GM18520 (cell line): ENCODE measurements at regions not wholly inside any gene's neighbourhood (a gene's known extent, or its start where the extent isn't known, plus 50 kb on each side); places are given as distances from the start of the nearest gene placed in this dataset.

Experiments
- ATAC-seq: cut with Tn5 transposase; IDR thresholded peaks from one replicate; pipeline ENCODE4 v1.9.1; 2021; ENCODE audit not compliant: unreplicated experiment

DNA sequence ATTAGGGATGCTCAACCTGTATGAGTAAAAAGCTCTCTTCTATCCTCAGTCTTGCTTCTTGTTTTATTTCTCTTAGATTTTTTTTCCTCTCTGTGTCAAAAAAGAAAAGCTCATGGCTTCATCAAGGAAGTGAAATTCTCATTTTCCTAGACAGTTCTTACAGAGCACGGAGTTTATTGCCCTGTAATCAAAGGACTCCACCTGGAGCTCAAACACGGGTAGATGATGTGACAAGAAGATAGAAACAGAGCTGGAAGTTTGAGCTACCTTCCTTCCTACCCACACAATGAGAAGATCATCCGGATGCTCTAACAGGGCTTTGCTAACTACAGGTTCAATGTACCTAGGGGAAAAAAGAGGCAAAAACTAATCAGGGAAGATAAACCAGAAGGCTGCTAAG is 564.8 kb downstream of the MED13L start:
- ATAC-seq = no peak

DNA sequence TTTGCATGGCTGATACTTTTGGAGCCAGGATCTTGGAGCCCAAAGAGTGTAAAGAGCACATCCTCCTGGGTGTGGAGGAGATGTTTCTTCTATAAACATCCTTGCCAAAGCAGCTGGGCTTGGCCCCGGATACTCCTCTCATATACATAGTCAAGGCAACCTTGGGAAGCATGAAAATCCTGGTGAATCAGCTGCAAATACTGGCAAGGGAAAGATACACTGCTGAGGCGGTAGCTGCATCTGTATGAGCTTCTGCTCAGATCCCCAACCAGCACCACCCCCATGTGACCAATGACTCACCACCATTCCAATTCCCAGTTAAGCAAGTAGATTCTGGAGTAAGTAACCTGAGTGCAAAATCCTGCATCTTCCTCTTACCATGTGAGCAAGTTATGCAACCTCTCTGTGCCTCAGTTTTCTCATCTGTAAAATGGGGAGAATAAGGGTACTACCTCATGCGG is 567.4 kb downstream of the MED13L start:
- ATAC-seq = no peak

DNA sequence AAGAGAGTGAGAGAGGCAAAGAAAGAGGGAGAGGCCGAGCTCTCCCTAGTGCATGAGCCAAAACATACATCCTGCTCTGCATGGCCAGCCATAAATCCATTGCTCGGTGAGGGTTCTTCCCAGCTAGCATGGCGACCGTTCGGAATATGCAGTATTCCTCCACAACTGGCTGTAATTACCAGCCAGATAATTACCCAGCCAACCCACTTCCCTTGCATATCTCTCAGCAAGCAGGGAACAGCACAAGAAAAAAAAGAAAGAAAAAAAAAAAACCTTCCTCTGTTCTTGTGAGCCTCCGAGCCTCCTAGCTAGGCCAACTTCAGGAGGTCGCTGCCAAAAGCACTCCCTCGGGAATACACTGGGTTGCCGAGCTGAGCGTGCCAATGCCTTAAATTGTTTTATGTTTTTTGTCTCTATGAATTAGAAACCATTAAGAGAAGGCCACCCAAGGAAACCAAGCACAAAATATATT is 567.9 kb downstream of the MED13L start:
- no peak for ATAC-seq

DNA sequence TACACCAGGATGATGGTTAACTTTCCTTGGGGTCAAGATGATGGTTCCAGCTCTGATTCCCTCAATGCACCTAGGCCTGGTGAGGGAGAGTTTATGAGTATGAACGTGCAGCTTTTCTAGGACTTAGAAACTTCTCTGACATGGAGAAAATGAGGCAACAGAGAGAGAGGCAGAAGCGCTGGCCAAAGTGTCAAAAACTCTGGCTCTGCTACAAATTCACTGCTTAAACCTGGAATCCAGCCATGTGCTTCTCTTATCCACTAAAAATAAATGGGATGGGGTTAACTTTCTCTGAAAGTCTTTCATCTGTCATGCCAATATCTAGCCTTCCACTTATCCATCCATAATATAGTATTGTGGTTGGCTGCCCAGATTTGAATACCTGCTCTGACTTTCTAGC is 568.7 kb downstream of the MED13L start:
- no peak for ATAC-seq

DNA sequence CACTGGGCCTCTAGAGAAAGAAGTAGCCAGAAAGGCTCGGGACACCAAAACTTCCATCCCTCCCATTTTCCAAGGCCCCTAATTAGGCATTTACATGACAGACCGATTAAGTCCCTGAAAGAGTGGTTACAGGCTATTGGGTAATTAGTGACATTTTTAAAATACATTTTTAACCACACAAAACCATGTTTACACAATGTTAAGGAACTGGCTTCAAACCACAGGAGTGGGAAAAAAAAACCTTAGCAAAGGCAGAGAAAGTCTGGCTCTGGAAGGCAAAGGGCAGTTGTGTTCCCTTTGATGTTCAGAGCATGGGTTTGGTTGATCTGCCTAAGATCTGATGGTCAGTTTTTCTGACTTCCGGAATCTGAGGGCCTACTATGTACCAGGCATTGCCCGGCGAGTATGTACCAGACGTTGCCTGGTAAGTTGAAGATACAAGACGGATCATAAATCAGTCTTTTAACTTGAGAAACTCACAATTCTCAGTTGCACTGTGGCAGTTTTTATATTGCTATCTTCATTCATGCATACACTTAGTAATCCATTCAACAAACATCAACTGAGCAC is 576.5 kb downstream of the MED13L start:
- ATAC-seq = no peak

DNA sequence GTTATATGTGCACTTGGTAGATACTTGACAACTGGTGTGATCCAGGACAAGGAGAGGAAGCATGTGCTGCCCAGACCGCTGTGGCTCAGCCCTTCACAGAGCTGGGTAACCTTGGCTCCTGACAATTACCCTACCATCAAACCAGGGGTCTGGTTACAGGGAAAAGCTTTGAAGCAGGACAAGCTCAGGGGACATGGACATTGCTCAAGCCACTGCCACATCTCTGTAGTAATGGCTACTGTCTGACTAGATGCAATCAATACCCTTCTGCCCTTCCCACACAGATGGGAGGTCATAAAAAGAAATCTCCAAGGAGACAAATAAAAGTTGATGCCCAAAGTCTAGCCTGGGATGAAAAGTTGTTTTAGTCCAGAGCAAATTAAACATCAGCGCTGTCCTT is 577.4 kb downstream of the MED13L start:
- no peak for ATAC-seq

DNA sequence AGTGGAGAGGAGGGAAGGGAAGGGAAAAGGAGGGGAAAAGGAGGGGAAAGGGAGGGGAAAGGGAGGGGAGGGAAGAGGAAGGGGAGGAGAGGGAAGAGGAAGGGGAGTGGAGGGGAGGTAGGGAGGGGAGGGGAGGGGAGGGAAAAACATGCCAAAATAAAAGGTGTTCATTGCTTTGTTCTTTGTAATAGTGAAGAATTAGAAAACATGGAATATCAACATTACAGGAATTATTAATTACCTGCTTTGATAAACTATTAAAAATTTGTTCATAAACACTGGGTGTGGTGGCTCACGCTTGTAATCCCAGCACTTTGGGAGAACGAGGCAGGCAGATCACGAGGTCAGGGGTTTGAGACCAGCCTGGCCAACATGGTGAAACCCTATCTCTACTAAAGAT is 579.2 kb downstream of the MED13L start:
- ATAC-seq = no peak

DNA sequence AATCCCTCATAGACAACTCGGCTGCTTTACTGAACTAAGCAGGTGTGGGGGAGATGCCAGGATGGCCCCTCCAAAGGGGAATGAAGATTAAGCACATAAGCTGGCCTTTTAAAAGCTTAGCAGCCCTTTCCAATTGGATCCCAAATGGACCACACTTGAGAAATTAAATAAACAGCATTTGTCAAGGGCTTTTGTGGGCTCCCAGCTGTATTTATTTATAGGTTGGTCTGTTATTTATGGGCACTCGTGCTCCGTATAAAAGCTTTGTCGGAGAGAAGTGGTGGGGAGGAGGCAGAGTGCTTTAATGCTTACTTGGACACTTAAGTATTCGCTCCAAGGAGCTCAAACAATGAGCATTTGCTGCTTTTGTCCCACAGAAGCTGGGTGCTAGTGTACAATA is 580.2 kb downstream of the MED13L start:
- no peak for ATAC-seq

DNA sequence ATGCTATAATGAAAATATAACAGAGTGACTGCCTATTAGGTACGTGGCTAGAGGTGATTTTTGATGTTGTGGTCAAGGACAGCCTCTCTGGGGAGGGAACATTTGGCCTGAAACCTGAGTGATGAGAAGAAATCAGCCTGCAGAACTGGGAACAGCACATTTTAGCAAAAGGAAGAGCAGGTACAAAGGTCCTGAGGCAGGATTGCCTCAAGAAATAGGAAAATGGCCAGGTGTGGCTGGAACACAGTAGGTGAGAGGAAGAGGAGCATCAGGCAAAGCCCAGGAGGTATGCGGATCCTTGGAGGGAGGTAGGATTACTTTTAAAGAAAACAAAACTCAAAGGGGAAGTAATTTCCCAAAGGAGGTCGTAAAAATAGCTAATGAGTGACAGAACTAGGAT is 582.9 kb downstream of the MED13L start:
- ATAC-seq = no peak

DNA sequence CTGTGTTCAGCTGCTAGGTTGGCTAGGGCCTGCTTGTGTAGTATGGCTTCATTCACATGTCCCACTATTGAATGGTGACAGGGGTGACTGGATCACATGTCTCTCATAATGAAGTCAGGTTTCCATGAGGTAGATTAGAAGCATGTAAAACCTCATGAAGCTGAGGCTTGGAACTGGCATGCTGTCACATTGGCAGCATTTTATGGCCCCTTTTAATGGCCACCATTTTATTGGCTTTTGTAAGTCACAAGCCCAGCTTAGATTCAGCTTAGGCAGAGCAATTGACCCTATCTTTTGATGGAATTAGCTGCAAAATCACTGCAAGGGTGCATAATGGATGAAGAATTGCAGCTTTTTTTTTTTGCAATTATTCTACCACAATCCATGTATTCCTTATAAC is 583.5 kb downstream of the MED13L start:
- ATAC-seq = no peak

DNA sequence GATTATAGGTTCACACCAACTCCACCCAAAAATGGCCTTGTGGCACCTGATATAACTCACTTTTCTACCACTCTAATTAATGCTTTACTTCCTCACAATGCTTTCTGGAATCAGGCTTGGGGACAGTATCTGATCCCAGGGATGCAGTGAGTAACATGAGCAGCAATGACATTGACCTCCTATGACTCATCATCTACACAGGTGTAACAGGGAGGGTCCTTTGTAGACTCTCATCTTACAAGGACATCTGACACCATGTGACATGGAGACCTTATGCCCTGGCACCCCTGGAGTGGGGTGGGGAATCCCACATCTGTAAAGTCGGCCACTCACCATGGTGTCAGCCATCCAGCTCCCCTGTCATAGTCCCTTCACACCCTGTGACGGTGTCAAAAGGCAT is 586.4 kb downstream of the MED13L start:
- ATAC-seq = no peak

DNA sequence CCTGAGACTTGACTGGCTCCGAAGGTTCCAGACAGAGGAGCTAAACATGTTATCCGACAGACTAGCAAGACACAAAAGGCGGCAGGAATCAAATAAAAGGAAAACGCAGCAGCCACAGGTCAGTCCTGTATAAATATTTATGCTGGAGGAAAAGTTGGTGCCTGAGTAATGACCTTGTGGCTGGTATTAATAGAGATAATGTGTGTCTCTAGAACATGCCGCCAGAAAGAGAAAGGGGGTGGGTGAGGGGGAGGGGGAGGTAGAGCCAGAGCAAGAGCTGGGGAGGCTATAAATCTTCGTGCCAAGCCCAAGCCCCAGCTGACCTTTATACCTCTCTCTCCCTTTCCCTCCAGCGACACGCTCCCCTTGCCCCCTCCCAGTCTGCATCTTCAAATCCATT is 590.4 kb downstream of the MED13L start:
- no peak for ATAC-seq

DNA sequence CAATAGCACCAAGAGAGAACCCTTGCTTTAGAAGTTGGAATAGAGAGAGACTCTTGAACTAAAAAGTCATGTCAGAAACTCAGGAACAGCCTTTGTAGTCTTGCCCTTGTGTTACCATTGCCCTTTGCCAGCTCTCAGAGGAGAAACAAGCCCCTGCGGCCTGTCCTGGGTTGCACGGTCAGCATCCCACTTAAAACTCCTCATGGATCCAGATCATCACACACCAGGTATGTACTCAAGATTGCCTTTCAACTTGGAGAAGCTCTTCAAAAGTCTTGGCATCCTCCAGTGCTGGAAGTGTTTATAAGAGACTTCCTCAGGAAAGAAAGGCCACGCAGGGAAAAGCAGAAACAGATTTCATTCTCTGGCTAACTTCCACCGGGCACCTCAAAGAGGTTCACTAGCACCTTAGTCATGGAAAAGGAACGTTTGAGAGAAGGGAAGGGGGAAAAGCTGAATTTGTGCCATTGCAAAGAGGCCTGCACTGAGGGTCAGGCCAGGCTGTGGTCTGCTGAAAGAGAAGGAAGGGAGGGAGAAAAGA is 594.2 kb downstream of the MED13L start:
- ATAC-seq = no peak

DNA sequence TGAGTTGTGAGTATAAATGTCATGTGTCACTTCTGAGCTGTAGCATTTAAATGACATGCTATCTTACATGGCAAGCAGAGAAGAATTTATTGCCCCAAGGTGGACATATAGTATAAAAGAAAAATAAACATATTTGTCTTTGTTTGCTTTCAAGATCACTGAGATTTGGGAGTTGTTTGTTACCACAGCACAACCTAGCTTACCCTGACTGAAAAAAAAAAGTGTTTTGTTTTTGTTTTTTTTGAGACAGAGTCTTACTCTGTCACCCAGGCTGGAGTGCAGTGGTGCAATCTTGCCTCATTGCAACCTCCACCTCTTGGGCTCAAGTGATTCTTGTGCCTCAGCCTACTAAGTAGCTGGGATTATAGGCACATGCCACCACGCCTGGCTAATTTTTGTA is 596.5 kb downstream of the MED13L start:
- no peak for ATAC-seq

DNA sequence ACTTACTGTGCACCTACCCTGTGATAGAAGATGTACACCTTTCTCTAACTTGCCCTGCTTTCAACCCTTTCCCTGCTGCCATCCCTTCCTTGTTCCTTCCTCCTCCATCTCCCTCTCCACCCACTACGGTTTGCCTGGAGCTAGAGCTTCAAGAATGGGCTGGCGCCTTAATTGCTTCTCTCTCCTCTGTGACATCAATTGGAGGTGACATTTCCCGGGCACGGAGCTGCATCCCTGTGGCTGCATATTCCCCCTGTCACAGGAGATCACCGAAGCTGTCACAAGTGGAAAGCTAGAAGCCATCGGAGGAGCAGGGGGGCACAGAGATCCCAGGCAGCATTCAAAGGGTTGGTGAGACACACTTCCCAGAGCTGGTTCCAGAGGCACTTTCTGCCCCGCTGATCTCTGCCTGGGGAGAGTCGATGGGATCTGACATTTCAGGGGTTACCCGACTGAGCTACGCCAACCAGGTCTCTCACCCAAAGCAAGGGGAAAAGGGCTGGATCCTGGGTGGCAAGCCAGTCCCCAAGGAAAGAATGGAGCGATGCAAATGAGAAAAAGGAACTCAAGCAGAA is 604.9 kb downstream of the MED13L start:
- ATAC-seq = no peak

DNA sequence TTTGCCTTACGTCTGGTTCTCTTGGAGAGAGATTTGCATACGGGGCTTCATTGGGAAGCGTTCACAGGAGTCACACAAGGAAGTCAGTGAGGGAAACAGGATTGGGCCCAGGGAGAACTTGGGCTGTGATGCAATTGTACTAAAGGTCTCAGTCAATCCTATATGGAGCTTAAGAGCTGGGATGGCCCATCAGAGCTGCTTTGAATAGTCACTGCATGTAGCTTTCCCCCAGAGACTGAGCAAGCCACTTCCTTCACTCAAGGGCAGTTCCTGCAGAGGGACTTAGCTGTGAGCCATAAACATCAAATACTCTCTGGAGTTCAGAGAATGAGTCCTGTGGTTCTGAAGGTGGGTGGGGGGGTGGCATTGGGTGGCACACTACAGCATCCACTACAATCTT is 605.4 kb downstream of the MED13L start:
- no peak for ATAC-seq

DNA sequence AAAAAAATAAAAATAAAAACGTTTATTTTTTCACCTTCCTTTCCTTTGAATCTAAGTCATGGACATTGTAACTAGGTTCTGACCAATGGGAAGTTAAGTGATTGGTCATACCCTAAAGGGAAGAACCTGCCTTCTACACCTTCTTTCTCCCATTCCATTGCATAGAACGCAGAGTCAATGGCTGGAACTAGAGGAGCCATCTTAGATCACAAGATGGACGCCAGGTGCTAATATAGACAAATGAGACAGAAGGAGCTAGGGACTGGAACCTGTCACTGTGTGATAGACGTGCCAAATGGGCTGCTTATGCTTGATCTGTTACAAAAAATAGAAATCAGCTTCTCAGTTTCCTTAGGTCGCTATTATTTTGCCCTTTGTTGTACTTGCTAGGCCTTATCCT is 606.6 kb downstream of the MED13L start:
- ATAC-seq = no peak

DNA sequence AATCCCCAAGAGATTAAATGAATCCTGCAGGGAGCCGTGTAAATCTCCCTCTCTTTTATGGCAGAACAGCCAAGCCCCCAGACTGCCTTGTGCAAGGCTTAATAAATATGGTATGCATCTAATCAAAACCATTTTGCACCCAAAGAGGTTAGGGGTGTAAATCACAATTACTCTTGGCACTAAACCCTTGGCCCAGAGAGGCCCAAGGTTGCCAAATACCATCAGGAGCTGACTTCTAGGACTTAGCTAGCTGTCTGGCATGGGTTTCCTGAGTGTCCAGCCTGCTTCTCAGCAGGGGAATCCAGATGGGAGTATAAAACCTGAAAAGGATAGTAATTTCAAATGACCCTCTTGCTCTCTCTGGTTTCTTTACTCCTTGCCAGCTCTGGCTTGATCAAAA is 610.4 kb downstream of the MED13L start:
- ATAC-seq = no peak

DNA sequence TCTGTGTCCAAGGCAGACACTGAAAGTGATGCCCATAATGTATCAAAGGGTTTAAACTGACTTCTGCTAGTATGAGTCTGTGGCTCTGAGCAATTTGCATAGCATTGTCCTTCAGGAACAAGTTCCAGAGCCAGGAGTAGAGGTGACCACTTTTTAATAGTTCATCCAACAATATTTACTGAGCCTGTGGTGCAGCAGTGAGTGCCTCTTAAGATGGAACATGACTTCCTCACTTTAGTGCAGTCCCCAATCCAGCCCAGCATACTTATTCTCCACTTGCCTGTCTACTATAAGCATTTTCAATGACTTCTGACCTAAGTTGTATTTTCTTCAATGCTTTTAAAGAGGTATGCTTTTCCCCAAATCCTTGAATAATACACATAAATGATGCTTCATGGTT is 611.3 kb downstream of the MED13L start:
- ATAC-seq = no peak

DNA sequence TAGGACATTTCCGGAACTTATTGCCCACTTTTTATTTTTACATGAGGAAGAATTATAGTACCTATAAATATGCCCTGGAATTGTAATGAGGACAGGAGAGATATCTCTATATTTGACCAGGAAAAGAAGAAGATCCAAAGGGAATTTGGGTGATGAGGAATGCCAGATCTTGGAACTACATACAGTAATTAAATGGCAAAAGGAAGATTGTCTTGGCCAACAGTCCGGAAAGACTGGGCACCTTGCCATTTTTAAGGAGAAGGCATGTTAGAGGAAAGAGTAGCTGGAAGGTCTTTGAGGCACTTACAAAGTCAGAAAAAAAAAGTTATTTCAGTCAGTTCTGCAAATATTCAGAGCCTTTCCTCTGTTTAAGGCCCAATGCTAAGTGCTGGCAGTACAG is 616.4 kb downstream of the MED13L start:
- no peak for ATAC-seq

DNA sequence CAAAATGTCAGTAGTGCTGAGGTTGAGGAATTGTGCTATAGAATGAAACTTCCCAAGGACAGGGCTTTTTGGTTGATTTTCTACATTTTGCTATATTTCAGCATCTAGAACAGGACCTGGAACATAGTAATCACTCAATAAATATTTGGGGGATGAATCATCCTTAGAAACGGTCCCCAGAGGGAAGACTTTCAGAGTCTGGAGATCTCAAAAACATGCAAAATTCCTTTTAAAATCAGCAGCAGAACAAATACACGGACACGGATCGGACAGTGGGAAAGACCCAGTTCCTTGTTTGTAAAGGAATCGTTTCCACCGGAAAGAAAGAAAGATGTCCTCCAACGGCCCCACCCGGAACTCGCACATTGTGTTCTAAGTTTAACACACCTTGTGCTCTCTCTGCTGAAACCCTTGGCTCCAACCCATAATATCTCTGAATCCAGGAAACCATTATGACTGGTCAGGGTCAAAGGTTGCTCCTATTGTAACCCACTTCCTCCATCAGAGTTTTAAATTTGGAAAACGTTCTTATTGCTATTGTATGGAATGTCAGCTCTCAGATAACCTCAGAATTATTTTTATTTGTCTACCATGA is 617.2 kb downstream of the MED13L start:
- ATAC-seq = no peak

DNA sequence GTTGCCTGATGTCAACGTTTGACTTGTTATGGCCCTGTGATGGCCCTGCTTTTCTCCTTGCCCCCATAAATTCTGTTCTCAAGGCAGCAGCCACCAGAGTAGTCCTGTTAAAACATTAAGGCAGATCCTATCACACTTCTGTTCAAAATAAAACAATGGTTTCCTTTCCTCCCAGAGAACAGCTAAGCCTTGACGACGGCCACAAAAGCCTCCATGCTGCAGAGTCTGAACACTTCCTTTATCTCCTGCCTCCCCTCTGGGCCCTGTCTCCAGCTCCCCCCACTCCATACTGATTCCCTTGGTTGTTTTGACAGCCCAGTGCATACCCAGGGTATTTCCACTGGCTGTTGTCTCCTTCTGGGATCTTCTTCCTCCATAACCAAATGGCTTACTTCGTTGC is 618.1 kb downstream of the MED13L start:
- ATAC-seq = no peak
